Gastrocnemius medialis (tissue), 4 donors: ENCODE measurements at regions not wholly inside any gene's neighbourhood (a gene's known extent, or its start where the extent isn't known, plus 50 kb on each side); places are given as distances from the start of the nearest gene placed in this dataset.

ENCODE experiments used
- ATAC-seq, 2 donors: fragments of 150-250 bp; one replicate each; pipeline ENCODE4 v1.9.1; 2016
- DNase-seq, 2 donors: peaks; one replicate each; pipeline ENCODE4 v3.0.0-alpha.2; 2019
- H3K27ac ChIP-seq, 4 donors: fragments of 200-600 bp; sonication (generic); 1 replicate in 1 of 4; 2 replicates in 3 of 4; pipeline ENCODE4 v1.5.1; 2016 to 2018; ENCODE audit warnings: mild to moderate bottlenecking in 2 of 4, moderate library complexity in 1 of 4
- H3K27me3 ChIP-seq, 3 donors: fragments of 200-600 bp; sonication (generic) in 2 of 3; 1 replicate in 1 of 3; 2 replicates in 2 of 3; pipeline versions ENCODE4 v1.5.1 to v1.6.0; 2016 to 2019; ENCODE audit warnings: mild to moderate bottlenecking in 1 of 3, moderate library complexity in 1 of 3
- H3K36me3 ChIP-seq, 2 donors: fragments of 200-600 bp; sonication (generic) in 1 of 2; one replicate each; pipeline ENCODE4 v1.5.1; 2017 to 2018
- H3K4me1 ChIP-seq, 2 donors: fragments of 200-600 bp; sonication (generic) in 1 of 2; one replicate each; pipeline ENCODE4 v1.5.1; 2016 to 2017; ENCODE audit warnings: mild to moderate bottlenecking in 2 of 2
- H3K4me3 ChIP-seq, 4 donors: fragments of 200-600 bp; sonication (generic) in 3 of 4; 1 replicate in 1 of 4; 2 replicates in 3 of 4; pipeline ENCODE4 v1.5.1; 2016 to 2019; ENCODE audit warnings: mild to moderate bottlenecking in 2 of 4
- H3K9me3 ChIP-seq, 3 donors: fragments of 200-600 bp; sonication (generic) in 2 of 3; 1 replicate in 1 of 3; 2 replicates in 2 of 3; pipeline ENCODE4 v1.5.1; 2016 to 2019
- CTCF ChIP-seq, 5 experiments: fragments of 450-650 bp in 3 of 5; fragments of 200-600 bp in 2 of 5; sonication (generic) in 2 of 5; IDR thresholded peaks in 4 of 5; conservative IDR thresholded peaks in 1 of 5; 1 replicate in 4 of 5; 2 replicates in 1 of 5; pipeline ENCODE4 v1.5.1; 2016 to 2019; ENCODE audit warnings: antibody characterized with exemption in 5 of 5, mild to moderate bottlenecking in 3 of 5, moderate library complexity in 3 of 5
- POLR2A ChIP-seq, 2 donors: fragments of 450-650 bp; IDR thresholded peaks; one replicate each; pipeline ENCODE4 v1.6.1; 2017; ENCODE audit warnings: antibody characterized with exemption in 2 of 2, mild to moderate bottlenecking in 2 of 2, moderate library complexity in 2 of 2
- in situ Hi-C, 4 donors: fragments of 200-750 bp; cut with MboI; loops; one replicate each; pipeline versions ENCODE4 v1.15.0 to v1.8.0; 2017; ENCODE audit warnings: low sequenced_read_pairs in 4 of 4
- intact Hi-C: fragments of 100-400 bp; cut with DNase I; formaldehyde crosslinking; loops from one replicate; pipeline ENCODE4 v1.15.1; 2023; ENCODE audit warnings: low total_unique reads

- Histone ChIP-seq H3K4me3 (no peak overlapping the region), H3K9me3 (no peaks in the 10 kb centered on the region), H3K27ac (no peak overlapping the region), H3K27me3 (no peaks in the 10 kb centered on the region), H3K36me3 (no peaks in the 10 kb centered on the region), H3K4me1 (no peaks in the 10 kb centered on the region)
- TF ChIP-seq CTCF (IDR thresholded peaks at IDR 0.05 in 4 of 5, conservative IDR thresholded peaks at IDR 0.05 in 1 of 5) (no peak), POLR2A (IDR thresholded peaks at IDR 0.05) (no peak)
- intact Hi-C loops, result no loop called here
- no peak for ATAC-seq
- no peak for DNase-seq
- in situ Hi-C loops, result no loop called here
Observed at GRCh38 chr1:70616946-70617345, 205.9 kb downstream of the CTH start.

- no peak for DNase-seq
- intact Hi-C loops (no loop called here), in situ Hi-C loops (no loop called here)
Observed at GRCh38 chr1:70617728-70618127, 206.7 kb downstream of the CTH start.

GRCh38 chr1:70627910-70628309 is 216.8 kb downstream of the CTH start:
- no peak for ATAC-seq
- intact Hi-C loops, result no loop called here

More at GRCh38 chr1:70617728-70618127, 206.7 kb downstream of the CTH start:
- ATAC-seq, result no peak
- Histone ChIP-seq H3K4me1 (no peaks in the 10 kb centered on the region), H3K4me3 (no peak overlapping the region), H3K27me3 (no peaks in the 10 kb centered on the region), H3K27ac (no peak overlapping the region), H3K9me3 (no peaks in the 10 kb centered on the region), H3K36me3 (no peaks in the 10 kb centered on the region)
- no peak for TF ChIP-seq CTCF (IDR thresholded peaks at IDR 0.05 in 4 of 5, conservative IDR thresholded peaks at IDR 0.05 in 1 of 5)
- no peak for TF ChIP-seq POLR2A (IDR thresholded peaks at IDR 0.05)

GRCh38 chr1:70628973-70629372 is 217.9 kb downstream of the CTH start:
- H3K36me3 ChIP-seq, result no peaks in the 10 kb centered on the region
- H3K4me3 ChIP-seq, result no peak overlapping the region
- H3K9me3 ChIP-seq, result no peaks in the 10 kb centered on the region
- ATAC-seq (no peak), DNase-seq (no peak)
- TF ChIP-seq POLR2A (IDR thresholded peaks at IDR 0.05), result no peak
- TF ChIP-seq CTCF (IDR thresholded peaks at IDR 0.05 in 4 of 5, conservative IDR thresholded peaks at IDR 0.05 in 1 of 5), result no peak
- H3K27ac ChIP-seq, result no peak overlapping the region
- intact Hi-C loops, result no loop called here
- no peaks in the 10 kb centered on the region for H3K27me3 ChIP-seq
- in situ Hi-C loops, result no loop called here
- H3K4me1 ChIP-seq, result no peaks in the 10 kb centered on the region

More at GRCh38 chr1:70627910-70628309, 216.8 kb downstream of the CTH start:
- in situ Hi-C loops, result no loop called here
- Histone ChIP-seq H3K36me3 (no peaks in the 10 kb centered on the region), H3K4me3 (no peak overlapping the region), H3K4me1 (no peaks in the 10 kb centered on the region), H3K27ac (no peak overlapping the region), H3K9me3 (no peaks in the 10 kb centered on the region), H3K27me3 (no peaks in the 10 kb centered on the region)
- DNase-seq, result no peak
- TF ChIP-seq POLR2A (IDR thresholded peaks at IDR 0.05), result no peak
- TF ChIP-seq CTCF (IDR thresholded peaks at IDR 0.05 in 4 of 5, conservative IDR thresholded peaks at IDR 0.05 in 1 of 5), result no peak

- Histone ChIP-seq H3K36me3 (no peaks in the 10 kb centered on the region), H3K9me3 (no peaks in the 10 kb centered on the region), H3K4me3 (no peak overlapping the region), H3K27ac (no peak overlapping the region), H3K27me3 (no peaks in the 10 kb centered on the region), H3K4me1 (no peaks in the 10 kb centered on the region)
- ATAC-seq (no peak), DNase-seq (no peak)
- TF ChIP-seq POLR2A (IDR thresholded peaks at IDR 0.05) (no peak), CTCF (IDR thresholded peaks at IDR 0.05 in 4 of 5, conservative IDR thresholded peaks at IDR 0.05 in 1 of 5) (no peak)
- intact Hi-C loops (no loop called here), in situ Hi-C loops (no loop called here)
Observed at GRCh38 chr1:70633004-70633403, 221.9 kb downstream of the CTH start.
